ENCODE measurements at regions not wholly inside any gene's neighbourhood (a gene's known extent, or its start where the extent isn't known, plus 50 kb on each side); places are given as distances from the start of the nearest gene placed in this dataset.
"Not testable (repeated sequence)": the region's sequence is repeated elsewhere in the genome, so short reads cannot be mapped to it uniquely, and the experiment has no call there.

GRCh38 chr6:56739836-56740815, 97.4 kb upstream of the DST start:
- no peak for DNase-seq

DNA sequence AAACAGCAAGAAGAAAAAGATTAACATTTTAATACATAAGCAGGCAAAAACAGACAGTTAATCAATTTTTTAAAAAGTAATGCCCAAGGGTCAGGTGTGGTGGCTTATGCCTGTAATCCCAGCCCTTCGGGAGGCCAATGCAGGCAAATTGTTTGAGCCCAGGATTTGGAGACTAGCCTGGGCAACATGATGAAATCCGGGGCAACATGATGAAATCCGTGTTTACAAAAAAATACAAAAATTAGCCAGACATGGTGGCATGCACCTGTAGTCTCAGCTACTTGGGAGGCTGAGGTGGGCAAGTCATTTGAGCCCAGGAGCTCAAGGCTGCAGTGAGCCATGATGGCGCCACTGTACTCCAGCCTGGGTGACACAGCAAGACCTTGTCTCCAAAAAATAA, 94.1 kb upstream of the DST start:
- no peak for DNase-seq

- DNase-seq, result no peak
These were observed 91.6 kb upstream of the DST start for GRCh38 chr6:56734335-56734734.

DNA sequence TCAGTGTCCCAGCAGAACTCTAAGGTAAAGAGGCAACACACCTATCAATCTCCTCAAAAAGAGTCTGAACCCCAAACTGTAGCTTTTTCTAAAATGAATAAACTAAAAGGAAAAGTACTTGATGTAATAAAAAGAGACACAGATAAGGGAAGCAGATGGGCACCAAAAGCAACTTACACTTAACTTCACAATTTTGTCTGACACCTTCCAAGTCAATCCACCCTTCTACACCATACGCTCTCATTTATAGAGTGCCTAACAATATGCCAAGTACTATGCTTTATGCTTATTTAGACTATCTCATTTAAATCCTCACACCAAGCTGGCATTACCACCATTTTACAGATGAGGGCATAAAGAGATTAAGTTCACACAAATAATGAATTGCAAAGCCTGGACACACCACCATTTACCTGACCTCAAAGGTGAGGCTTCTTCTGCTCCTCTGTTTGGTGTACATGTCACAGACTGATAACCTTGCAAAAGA, 90.6 kb upstream of the DST start:
- DNase-seq, result no peak

DNA sequence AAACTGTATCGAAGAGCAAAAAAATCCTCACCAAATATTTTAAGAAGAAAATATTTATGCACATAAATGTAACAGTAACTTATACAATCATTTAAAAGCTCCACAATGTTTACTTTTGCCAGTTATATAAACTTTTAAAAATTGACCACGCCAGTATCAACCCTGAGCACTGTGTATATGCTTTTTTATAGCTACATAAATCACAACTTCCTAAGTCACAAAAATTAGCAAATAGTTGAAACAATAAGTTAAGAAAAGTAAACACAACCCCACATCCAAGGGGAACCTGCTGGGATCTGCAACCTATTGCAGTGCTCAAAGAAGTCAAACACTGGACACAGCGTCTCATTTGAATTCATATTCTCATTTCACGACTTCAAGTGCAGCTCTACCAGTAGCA, 89.8 kb upstream of the DST start:
- no peak for DNase-seq

DNA sequence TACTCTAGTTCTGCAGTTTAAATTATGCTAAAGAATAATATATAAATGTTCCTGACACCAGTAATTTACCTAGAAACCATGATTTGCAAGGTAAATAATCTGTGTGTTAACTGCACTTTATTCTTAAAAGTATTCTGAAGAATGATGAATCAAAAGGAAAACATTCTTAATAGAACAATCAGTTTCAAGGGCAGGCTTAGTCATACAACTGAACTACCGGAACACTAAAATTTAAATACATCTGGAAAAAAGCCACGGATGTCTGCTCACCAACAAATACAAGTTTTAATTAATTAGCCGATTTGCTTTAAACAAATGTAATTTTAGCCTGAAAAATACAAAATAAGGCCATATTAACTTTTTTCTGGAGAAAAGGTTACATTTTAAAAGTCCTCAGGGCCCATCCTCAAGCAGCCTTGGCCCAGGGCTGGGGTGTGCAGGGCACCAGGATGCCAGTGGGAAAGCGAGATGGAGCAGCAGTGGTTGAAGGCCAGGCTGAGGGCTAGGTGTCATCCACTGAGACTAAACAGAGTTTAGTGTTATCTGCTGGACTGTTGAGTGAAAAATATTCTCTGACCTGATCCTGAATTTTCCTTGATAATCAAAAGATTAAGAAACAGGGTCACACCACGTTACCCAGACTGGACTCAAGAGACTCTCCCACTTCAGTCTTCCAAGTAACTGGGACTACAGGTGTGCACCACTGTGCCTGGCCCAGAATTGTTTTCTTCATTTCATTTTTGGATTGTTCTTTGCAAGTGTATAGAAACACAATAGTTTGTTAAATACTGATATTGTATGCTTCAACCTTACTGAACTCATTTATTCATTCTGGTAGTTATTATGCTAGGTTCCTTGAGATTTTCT, 88.2 kb upstream of the DST start:
- no peak for DNase-seq

DNA sequence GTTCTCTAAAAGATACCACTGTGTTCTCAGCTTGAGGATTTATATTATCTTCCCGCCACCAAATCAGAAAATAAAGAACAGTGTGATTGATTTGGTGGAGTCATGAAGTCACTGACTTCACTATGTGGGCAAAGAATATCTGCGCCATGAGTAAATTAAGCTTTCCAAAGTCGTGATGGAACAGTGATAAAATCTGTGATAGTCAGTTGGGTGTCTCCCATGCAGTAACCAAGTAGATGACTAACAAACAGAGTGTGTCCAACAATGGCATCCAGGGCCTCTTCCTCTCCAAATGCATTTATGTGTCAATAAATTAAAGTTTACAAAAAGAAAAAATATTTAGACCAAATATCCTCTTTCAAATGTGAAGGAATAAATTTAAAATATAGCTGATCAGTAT, 87.0 kb upstream of the DST start:
- DNase-seq, result no peak

DNA sequence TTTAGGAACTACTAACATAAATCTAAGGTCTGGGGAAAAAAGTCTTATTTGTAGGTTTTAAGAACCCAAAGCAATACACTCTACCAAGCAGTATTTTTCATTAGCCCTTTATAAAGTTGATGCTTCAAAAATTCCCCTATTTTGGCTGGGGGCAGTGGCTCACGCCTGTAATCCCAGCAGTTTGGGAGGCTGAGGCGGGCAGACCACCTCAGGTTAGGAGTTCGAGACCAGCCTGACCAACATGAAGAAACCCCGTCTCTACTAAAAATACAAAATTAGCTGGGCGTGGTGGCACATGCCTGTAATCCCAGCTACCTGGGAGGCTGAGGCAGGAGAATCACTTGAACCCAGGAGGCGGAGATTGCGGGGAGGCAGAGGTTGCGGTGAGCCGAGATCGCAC, 86.5 kb upstream of the DST start:
- not testable (repeated sequence) for DNase-seq

DNA sequence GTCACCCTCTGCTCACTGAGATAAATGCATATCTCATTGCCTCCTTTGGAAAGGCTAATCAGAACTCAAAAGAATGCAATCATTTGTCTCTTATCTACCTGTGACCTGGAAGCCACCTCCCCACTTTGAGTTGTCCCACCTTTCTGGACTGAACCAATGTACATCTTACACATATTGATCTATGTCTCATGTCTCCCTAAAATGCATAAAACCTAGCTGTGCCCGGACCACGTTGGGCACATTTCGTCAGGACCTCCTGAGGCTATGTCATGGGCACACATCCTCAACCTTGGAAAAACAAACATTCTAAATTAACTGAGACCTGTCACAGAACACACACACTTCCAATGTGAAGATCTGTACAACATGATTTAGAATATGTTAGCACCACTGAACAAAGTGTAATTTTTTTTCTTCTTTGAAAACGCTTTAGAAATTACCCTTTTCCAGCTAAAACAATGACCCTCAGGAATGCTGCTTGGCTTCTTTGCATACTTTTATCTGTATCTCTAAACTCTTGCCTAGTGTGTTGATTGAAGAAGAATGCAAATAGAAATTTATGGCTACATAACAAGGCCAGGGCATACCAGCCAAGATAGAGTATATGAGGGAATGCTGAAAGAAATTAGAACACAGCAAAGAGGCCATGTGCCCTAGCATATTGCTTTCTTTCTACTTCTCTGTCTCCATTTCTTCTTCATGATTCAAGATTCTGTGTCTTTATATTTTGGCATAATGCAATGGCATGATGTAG, 84.6 kb upstream of the DST start:
- DNase-seq, result no peak

DNA sequence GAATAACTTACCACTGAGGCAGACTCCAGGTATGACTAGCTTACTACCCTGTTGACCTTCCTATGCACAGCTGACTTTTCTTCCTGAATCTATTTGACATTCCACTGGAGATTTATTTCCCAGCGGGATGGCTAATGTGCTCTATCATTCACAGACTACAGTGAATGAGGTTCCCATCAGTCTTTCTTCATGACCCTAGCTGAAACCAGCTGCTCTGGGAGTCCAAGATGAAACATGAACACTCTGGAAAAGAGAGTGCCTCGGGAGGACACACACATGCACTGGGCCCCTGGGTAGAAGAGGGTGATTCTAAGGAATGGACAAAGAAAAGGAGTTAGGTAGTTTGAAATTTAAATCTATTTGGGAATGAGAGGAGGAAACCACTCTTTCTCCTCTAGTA, 82.6 kb upstream of the DST start:
- DNase-seq, result no peak

- DNase-seq, result no peak
These were observed 81.8 kb upstream of the DST start for GRCh38 chr6:56724455-56724854.

DNA sequence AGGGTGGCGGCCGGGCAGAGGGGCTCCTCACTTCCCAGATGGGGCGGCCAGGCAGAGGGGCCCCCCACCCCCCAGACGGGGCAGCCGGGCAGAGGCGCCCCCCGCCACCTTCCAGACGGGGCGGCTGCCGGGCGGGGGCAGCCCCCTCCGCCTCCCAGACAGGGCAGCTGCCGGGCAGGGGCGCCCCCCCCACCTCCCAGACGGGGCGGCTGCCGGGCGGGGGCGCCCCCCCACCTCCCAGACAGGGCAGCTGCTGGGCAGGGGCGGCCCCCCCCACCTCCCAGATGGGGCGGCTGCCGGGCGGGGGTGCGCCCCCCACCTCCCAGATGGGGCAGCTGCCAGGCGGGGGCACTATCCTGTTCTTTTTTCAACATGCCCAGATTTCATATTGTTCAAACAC, 78.2 kb upstream of the DST start:
- DNase-seq, result no peak

- DNase-seq, result not testable (repeated sequence)
These were observed 77.5 kb upstream of the DST start for GRCh38 chr6:56720202-56720601.

DNA sequence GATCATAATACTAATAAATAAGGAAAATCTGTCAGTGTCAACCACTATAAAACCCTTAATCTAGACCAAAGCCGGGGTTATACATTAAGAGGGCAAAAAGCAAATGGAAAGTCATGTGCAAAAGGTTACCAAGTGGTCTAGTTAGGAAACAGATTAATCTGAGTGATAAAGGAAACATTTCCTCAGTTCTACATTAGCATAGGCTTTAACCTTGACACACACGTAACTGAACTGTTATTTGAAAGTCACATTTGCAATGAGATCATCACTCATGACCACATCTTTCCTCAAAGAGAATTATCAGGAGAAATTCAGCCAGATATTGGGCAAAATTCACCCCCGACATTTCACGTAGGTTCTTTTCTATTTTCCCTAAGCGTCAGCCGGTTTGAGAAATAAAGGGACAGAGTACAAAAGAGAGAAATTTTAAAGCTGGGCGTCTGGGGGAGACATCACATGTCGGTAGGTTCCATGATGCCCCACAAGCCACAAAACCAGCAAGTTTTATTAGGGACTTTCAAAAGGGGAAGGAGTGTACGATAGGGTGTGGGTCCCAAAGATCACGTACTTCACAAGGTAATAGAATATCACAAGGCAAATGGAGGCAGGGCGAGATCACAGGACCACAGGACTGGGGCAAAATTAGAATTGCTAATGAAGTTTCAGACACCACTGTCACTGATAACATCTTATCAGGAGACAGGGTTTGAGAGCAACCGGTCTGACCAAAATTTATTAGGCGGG, 76.8 kb upstream of the DST start:
- DNase-seq, result not testable (repeated sequence)

GRCh38 chr6:56718236-56718635, 75.5 kb upstream of the DST start:
- DNase-seq, result no peak

DNA sequence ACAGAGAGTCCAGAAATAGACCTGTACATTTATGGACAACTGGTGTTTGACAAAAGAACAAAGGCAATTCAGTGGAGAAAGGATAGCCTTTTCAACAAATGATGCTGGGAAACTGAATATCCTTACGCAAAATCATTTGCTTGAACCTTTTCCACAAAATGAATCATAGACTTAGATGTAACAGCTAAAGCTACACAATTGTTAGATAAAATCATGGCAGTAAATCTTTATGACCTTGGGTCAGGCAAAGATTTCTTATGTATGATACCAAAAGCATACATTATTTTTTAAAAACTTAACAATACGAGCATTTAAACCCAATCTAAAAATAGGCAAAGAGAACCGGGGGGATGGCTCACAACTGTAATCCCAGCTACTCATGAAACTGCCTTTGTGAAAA, 73.5 kb upstream of the DST start:
- no peak for DNase-seq

DNA sequence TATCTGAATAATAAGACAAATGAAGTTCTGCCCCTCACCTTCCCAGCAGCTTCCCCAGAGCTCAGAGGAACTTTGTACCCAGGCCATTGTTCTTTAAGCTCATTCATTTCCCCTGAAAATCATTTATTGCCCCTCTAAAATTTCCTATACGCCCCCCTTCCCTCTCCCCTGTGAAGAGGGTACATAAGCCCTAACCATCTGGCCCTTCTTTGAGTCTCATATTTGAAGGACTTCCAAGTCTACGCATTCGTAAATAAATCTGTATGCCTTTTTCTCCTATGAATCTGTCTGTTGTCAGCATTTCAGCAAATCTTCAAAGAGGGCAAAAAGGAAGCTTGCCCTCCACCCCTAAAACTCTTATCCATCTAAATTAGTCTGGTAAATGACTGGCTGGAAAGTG, 73.1 kb upstream of the DST start:
- DNase-seq, result no peak

DNA sequence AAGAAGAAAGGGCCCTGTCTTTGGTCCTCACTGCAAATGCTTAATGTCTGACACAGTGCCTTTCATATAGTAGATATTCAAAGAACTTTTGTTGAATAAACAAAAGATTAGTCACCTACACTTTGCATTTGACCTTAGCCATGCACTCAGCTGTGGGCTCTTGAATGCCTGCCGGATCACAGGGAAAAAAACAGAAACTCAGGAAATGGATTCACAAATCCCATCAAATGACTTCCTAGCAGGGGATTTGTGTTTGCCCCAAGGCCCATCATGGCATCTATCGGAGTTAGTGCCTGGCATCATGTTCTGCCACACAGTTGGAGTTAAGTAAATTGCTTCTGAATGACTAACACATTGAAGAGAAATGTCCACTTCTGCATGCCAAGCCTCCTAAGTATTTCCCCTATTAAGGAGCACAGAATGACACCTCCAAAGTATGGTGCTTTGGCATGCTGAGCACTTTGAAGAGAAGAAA, 72.3 kb upstream of the DST start:
- no peak for DNase-seq

DNA sequence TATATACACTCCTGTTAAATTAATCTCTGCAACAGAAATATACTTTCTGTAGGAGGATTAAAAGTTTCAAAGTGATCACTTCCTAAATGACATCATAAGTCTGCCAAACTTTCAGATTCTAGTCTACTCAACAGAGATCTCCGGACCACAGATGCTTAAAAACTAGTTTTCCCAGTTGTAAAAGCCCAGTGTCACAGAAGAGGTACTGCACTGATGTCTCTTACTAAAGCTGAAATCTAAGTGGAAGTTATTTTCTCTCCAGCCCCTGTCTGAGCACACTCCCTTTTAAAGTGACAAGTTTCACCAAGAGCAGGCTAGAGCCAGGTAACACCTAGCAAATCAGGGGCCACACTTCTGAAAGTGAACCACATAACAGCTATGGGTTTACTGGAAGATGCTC, 71.6 kb upstream of the DST start:
- no peak for DNase-seq

GRCh38 chr6:56713254-56713672, 70.6 kb upstream of the DST start:
- DNase-seq, result no peak

DNA sequence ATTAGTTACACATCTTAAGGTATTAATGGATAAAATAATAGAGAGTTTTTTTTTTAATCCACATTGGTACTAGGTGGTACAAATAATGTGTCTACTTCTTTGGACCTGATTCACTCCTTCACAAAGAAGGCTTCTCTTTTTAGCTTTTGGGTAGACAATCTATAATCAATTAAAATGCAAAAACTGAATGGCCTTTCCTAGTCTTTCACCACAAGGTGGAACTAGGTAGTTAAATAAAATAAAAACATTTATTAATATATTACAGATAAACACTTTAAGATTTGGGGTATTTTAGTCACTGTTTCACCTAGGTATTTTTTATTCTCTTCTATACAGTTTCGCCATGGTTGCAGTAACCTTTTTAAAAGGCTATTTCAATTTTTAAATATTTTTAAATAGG, 68.3 kb upstream of the DST start:
- DNase-seq, result no peak

GRCh38 chr6:56709650-56710049, 67.0 kb upstream of the DST start:
- DNase-seq, result no peak
